ENCODE measurements at regions not wholly inside any gene's neighbourhood (a gene's known extent, or its start where the extent isn't known, plus 50 kb on each side); places are given as distances from the start of the nearest gene placed in this dataset.
"Not testable (repeated sequence)": the region's sequence is repeated elsewhere in the genome, so short reads cannot be mapped to it uniquely, and the experiment has no call there.

DNA sequence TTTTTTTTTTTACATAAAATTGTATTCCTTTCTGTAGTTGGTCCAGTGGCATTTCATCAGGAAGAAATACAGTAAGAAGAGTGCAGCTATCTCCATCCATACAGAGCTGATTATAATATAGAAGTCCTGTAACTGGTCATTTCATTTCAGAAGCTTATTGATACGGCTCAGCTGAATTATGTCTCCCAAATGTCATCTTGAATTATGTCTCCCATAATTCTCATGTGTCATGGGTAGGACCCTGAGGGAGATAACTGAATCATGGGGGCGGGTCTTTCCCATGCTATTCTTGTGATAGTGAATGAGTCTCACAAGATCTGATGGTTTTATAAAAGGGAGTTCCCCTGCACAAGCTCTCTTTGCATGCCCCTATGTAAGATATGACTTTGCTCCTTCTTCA lies 492.9 kb downstream of the CHSY3 start:
- Histone ChIP-seq H3K27ac (ENCODE audit: low read depth in 2 of 2, low read length in 1 of 2) (no peak overlapping the region), H3K27me3 (ENCODE audit: insufficient read depth) (no peaks in the 10 kb centered on the region; the same call in 1 of the 2 replicates), H3K9me3 (no peaks in the 10 kb centered on the region), H4K20me1 (ENCODE audit: insufficient read depth) (no peaks in the 10 kb centered on the region), H3K79me2 (ENCODE audit: insufficient read depth) (no peaks in the 10 kb centered on the region), H3F3A (replicated peaks; ENCODE audit: insufficient read depth) (no peaks in the 10 kb centered on the region), H3K9ac (no peak overlapping the region), H3K9me2 (no peaks in the 10 kb centered on the region), H3K4me2 (no peak overlapping the region), H3K4me1 (ENCODE audit: control insufficient read depth in 1 of 2, insufficient read depth in 2 of 2, low read depth in 1 of 2, low read length in 1 of 2) (no peaks in the 10 kb centered on the region), H3K36me3 (replicated peaks in 1 of 2; ENCODE audit: control insufficient read depth in 1 of 2, insufficient read depth in 2 of 2, low read length in 1 of 2) (no peaks in the 10 kb centered on the region), H3K4me3 (ENCODE audit: low read depth in 2 of 2, low read length in 1 of 2) (no peak overlapping the region), H2AFZ (ENCODE audit: low read depth) (no peak overlapping the region)
- TF ChIP-seq TEAD4 (IDR thresholded peaks at IDR 0.05; ENCODE audit: borderline replicate concordance, insufficient read depth) (no peak), NFIC (IDR thresholded peaks at IDR 0.05; ENCODE audit: borderline replicate concordance) (no peak), EP300 (IDR thresholded peaks at IDR 0.05; ENCODE audit: borderline replicate concordance in 1 of 2, low read depth in 1 of 2, low read length in 1 of 2) (no peak), TAF1 (IDR thresholded peaks at IDR 0.05; ENCODE audit: borderline replicate concordance, low read depth, low read length) (no peak)
- TF ChIP-seq, protein P1, sequence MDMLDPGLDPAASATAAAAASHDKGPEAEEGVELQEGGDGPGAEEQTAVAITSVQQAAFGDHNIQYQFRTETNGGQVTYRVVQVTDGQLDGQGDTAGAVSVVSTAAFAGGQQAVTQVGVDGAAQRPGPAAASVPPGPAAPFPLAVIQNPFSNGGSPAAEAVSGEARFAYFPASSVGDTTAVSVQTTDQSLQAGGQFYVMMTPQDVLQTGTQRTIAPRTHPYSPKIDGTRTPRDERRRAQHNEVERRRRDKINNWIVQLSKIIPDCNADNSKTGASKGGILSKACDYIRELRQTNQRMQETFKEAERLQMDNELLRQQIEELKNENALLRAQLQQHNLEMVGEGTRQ (IDR thresholded peaks at IDR 0.05; ENCODE audit: borderline replicate concordance, low read depth, low read length) = no peak
- ChIA-PET CTCF (no interaction called here), POLR2A (no interaction called here)
- no peak for DNase-seq
- 15% methylated on average over 2 of the region's 2 CpGs for WGBS (ENCODE audit: low lambda C conversion rate)

DNA sequence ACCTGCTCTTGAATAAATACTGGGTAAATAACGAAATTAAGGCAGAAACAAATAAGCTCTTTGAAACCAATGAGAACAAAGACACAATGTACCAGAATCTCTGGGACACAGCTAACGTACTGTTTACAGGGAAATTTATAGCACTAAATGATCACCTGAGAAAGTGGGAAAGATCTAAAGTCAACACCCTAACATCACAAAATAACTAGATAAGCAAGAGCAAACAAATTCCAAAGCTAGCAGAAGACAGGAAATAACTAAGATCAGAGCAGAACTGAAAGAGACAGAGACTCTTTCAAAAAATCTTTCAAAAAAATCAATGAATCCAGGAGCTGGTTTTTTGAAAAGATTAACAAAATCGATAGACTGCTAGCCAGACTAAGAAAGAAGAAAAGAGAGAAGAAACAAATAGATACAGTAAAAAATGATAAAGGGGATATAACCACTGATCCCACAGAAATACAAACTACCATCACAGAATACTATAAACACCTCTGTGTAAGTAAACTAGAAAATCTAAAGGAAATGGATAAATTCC lies 487.5 kb downstream of the CHSY3 start:
- H3K79me2 ChIP-seq (ENCODE audit: insufficient read depth); H3F3A ChIP-seq (replicated peaks; ENCODE audit: insufficient read depth); POLR2A ChIA-PET; H2AFZ ChIP-seq (ENCODE audit: low read depth); H3K36me3 ChIP-seq (replicated peaks in 1 of 2; ENCODE audit: control insufficient read depth in 1 of 2, insufficient read depth in 2 of 2, low read length in 1 of 2); DNase-seq; H3K9me2 ChIP-seq; H3K27ac ChIP-seq (ENCODE audit: low read depth in 2 of 2, low read length in 1 of 2); CTCF ChIA-PET; H3K4me3 ChIP-seq (ENCODE audit: low read depth in 2 of 2, low read length in 1 of 2); H3K9ac ChIP-seq; H3K4me2 ChIP-seq; H4K20me1 ChIP-seq (ENCODE audit: insufficient read depth); H3K4me1 ChIP-seq (ENCODE audit: control insufficient read depth in 1 of 2, insufficient read depth in 2 of 2, low read depth in 1 of 2, low read length in 1 of 2); H3K9me3 ChIP-seq; H3K27me3 ChIP-seq (ENCODE audit: insufficient read depth): not testable (repeated sequence)
- WGBS (ENCODE audit: low lambda C conversion rate) = 2% methylated on average over 3 of the region's 3 CpGs

DNA sequence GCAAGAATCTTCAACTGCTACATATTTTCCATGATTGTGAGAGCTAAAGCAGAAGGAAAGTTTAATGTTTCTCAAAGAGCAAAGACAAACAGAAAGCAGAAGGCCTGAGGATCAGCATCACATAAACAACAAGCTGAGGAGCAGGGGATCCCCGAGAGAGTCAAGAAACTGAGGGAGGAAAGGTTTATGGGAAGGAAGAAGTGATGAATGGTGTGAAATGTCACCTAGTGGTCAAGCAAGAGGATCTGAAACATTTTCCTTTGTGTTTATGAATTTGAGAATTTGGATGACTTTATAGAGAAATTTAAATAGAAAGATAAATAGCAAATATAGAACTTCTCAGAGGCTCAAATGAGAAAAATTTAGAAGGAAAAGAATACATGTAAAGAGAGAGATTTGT lies 481.9 kb downstream of the CHSY3 start:
- Histone ChIP-seq H2AFZ (ENCODE audit: low read depth) (no peak overlapping the region), H3K79me2 (ENCODE audit: insufficient read depth) (no peaks in the 10 kb centered on the region), H3K27ac (ENCODE audit: low read depth in 2 of 2, low read length in 1 of 2) (no peak overlapping the region), H3K36me3 (replicated peaks in 1 of 2; ENCODE audit: control insufficient read depth in 1 of 2, insufficient read depth in 2 of 2, low read length in 1 of 2) (no peaks in the 10 kb centered on the region), H3F3A (replicated peaks; ENCODE audit: insufficient read depth) (no peaks in the 10 kb centered on the region), H3K9ac (no peak overlapping the region), H3K27me3 (ENCODE audit: insufficient read depth) (no peaks in the 10 kb centered on the region), H3K9me2 (0 out of 2 replicates have a peak, but pooled peaks cover 4% of the 10 kb centered on the region), H3K9me3 (no peaks in the 10 kb centered on the region), H4K20me1 (ENCODE audit: insufficient read depth) (no peaks in the 10 kb centered on the region), H3K4me3 (ENCODE audit: low read depth in 2 of 2, low read length in 1 of 2) (no peak overlapping the region), H3K4me1 (ENCODE audit: control insufficient read depth in 1 of 2, insufficient read depth in 2 of 2, low read depth in 1 of 2, low read length in 1 of 2) (no peaks in the 10 kb centered on the region), H3K4me2 (no peak overlapping the region)
- no peak for DNase-seq
- POLR2A ChIA-PET = no interaction called here
- CTCF ChIA-PET = no interaction called here
- 0% methylated on average over 1 of the region's 1 CpG for WGBS (ENCODE audit: low lambda C conversion rate)
- no peak for TF ChIP-seq FOXJ3 (CRISPR knock-in tag; IDR thresholded peaks at IDR 0.05)
- TF ChIP-seq MEF2A (IDR thresholded peaks at IDR 0.05; ENCODE audit: borderline replicate concordance, low read depth) = no peak
- no peak for TF ChIP-seq RXRA (IDR thresholded peaks at IDR 0.05; ENCODE audit: borderline replicate concordance, low read depth)
- no peak for TF ChIP-seq JUND (IDR thresholded peaks at IDR 0.05)
- TF ChIP-seq CHD2 (IDR thresholded peaks at IDR 0.05; ENCODE audit: low read length, partially characterized antibody) = no peak
- TF ChIP-seq, protein P2, sequence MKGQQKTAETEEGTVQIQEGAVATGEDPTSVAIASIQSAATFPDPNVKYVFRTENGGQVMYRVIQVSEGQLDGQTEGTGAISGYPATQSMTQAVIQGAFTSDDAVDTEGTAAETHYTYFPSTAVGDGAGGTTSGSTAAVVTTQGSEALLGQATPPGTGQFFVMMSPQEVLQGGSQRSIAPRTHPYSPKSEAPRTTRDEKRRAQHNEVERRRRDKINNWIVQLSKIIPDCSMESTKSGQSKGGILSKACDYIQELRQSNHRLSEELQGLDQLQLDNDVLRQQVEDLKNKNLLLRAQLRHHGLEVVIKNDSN (IDR thresholded peaks at IDR 0.05; ENCODE audit: borderline replicate concordance, low read depth) = no peak
- TF ChIP-seq, protein P3, sequence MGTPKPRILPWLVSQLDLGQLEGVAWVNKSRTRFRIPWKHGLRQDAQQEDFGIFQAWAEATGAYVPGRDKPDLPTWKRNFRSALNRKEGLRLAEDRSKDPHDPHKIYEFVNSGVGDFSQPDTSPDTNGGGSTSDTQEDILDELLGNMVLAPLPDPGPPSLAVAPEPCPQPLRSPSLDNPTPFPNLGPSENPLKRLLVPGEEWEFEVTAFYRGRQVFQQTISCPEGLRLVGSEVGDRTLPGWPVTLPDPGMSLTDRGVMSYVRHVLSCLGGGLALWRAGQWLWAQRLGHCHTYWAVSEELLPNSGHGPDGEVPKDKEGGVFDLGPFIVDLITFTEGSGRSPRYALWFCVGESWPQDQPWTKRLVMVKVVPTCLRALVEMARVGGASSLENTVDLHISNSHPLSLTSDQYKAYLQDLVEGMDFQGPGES (IDR thresholded peaks at IDR 0.05; ENCODE audit: low read depth, low read length) = no peak
- TF ChIP-seq, protein P4, sequence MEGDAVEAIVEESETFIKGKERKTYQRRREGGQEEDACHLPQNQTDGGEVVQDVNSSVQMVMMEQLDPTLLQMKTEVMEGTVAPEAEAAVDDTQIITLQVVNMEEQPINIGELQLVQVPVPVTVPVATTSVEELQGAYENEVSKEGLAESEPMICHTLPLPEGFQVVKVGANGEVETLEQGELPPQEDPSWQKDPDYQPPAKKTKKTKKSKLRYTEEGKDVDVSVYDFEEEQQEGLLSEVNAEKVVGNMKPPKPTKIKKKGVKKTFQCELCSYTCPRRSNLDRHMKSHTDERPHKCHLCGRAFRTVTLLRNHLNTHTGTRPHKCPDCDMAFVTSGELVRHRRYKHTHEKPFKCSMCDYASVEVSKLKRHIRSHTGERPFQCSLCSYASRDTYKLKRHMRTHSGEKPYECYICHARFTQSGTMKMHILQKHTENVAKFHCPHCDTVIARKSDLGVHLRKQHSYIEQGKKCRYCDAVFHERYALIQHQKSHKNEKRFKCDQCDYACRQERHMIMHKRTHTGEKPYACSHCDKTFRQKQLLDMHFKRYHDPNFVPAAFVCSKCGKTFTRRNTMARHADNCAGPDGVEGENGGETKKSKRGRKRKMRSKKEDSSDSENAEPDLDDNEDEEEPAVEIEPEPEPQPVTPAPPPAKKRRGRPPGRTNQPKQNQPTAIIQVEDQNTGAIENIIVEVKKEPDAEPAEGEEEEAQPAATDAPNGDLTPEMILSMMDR (IDR thresholded peaks at IDR 0.05) = no peak
- TF ChIP-seq YY1 (IDR thresholded peaks at IDR 0.05; ENCODE audit: low read depth) = no peak
- TF ChIP-seq FOSL2 (IDR thresholded peaks at IDR 0.05; ENCODE audit: borderline replicate concordance, low read depth) = no peak
- TF ChIP-seq GATA2 (CRISPR knock-in tag; IDR thresholded peaks at IDR 0.05) = no peak
- TF ChIP-seq, protein P5, sequence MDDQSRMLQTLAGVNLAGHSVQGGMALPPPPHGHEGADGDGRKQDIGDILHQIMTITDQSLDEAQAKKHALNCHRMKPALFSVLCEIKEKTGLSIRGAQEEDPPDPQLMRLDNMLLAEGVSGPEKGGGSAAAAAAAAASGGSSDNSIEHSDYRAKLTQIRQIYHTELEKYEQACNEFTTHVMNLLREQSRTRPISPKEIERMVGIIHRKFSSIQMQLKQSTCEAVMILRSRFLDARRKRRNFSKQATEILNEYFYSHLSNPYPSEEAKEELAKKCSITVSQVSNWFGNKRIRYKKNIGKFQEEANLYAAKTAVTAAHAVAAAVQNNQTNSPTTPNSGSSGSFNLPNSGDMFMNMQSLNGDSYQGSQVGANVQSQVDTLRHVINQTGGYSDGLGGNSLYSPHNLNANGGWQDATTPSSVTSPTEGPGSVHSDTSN (IDR thresholded peaks at IDR 0.05) = no peak
- no peak for TF ChIP-seq TAF1 (IDR thresholded peaks at IDR 0.05; ENCODE audit: borderline replicate concordance, low read depth, low read length)
